Thyroid gland (tissue), 4 donors: ENCODE measurements at regions not wholly inside any gene's neighbourhood (a gene's known extent, or its start where the extent isn't known, plus 50 kb on each side); places are given as distances from the start of the nearest gene placed in this dataset.

Experiments used
- DNase-seq, 2 donors: peaks; one replicate each; pipeline ENCODE4 v3.0.0-alpha.2; 2019
- H3K27ac ChIP-seq, 3 donors: fragments of 200-600 bp; sonication (generic); 1 replicate in 2 of 3; 2 replicates in 1 of 3; pipeline ENCODE4 v1.5.1; 2016 to 2019; ENCODE audit warnings: mild to moderate bottlenecking in 1 of 3, moderate library complexity in 1 of 3
- H3K27me3 ChIP-seq: fragments of 200-600 bp; sonication (generic); one replicate; pipeline ENCODE4 v1.5.1; 2019
- H3K36me3 ChIP-seq, 2 donors: fragments of 200-600 bp; sonication (generic); one replicate each; pipeline ENCODE4 v1.5.1; 2016 to 2019
- H3K4me1 ChIP-seq, 2 donors: fragments of 200-600 bp; sonication (generic); one replicate each; pipeline ENCODE4 v1.5.1; 2017 to 2019
- H3K4me3 ChIP-seq, 3 donors: fragments of 200-600 bp; sonication (generic); replicated peaks in 1 of 3; 1 replicate in 2 of 3; 2 replicates in 1 of 3; pipeline ENCODE4 v1.5.1; 2016; ENCODE audit warnings: mild to moderate bottlenecking in 1 of 3
- H3K9me3 ChIP-seq: fragments of 200-600 bp; sonication (generic); one replicate; pipeline ENCODE4 v1.5.1; 2017
- POLR2A ChIP-seq, 2 donors: fragments of 450-650 bp; IDR thresholded peaks; one replicate each; pipeline ENCODE4 v1.6.1; 2017; ENCODE audit warnings: antibody characterized with exemption in 2 of 2, mild to moderate bottlenecking in 2 of 2, moderate library complexity in 1 of 2
- WGBS, 2 donors: methylation state at CpG; one replicate each; pipeline ENCODE4 v1.1.5; 2017; 5-methylcytosine and 5-hydroxymethylcytosine counted together
- intact Hi-C: fragments of 100-400 bp; cut with DNase I; formaldehyde crosslinking; loops from one replicate; pipeline ENCODE4 v1.15.1; 2023
- TF ChIP-seq, protein P1 (sequence below), 6 experiments: fragments of 200-600 bp in 3 of 6; fragments of 450-650 bp in 3 of 6; sonication (generic) in 3 of 6; IDR thresholded peaks; one replicate each; pipeline ENCODE4 v1.5.1; 2016 to 2019; ENCODE audit warnings: antibody characterized with exemption in 6 of 6, mild to moderate bottlenecking in 2 of 6, inconsistent platforms in 1 of 6, moderate library complexity in 1 of 6

DNA sequence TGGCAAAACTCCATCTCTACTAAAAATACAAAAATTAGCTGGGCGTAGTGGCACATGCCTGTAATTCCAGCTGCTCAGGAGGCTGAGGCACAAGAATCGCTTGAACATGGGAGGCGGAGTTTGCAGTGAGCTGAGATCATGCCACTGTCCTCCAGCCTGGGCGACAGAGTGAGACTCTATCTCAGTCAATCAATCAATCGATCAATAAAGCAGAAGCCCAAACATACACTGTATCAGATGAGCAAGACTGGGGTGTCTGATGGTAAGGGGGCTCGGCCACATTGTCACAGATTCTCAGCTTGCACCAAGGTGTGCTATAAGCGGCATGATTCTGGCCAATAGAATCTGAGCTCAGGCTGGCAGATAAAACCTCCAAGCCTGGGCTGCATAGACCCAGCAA is 261.1 kb downstream of the BUD13 start:
- no peaks in the 10 kb centered on the region for H3K27me3 ChIP-seq
- no peak overlapping the region for H3K27ac ChIP-seq
- no peaks in the 10 kb centered on the region for H3K9me3 ChIP-seq
- no peak for TF ChIP-seq POLR2A (IDR thresholded peaks at IDR 0.05)
- TF ChIP-seq, protein P1, sequence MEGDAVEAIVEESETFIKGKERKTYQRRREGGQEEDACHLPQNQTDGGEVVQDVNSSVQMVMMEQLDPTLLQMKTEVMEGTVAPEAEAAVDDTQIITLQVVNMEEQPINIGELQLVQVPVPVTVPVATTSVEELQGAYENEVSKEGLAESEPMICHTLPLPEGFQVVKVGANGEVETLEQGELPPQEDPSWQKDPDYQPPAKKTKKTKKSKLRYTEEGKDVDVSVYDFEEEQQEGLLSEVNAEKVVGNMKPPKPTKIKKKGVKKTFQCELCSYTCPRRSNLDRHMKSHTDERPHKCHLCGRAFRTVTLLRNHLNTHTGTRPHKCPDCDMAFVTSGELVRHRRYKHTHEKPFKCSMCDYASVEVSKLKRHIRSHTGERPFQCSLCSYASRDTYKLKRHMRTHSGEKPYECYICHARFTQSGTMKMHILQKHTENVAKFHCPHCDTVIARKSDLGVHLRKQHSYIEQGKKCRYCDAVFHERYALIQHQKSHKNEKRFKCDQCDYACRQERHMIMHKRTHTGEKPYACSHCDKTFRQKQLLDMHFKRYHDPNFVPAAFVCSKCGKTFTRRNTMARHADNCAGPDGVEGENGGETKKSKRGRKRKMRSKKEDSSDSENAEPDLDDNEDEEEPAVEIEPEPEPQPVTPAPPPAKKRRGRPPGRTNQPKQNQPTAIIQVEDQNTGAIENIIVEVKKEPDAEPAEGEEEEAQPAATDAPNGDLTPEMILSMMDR (IDR thresholded peaks at IDR 0.05), result no peak
- intact Hi-C loops, result no loop called here
- peak; percentile 28 to 49 for DNase-seq
- WGBS, 2 donors, result 56 to 69% methylated on average over 7 of the region's 7 CpGs
- H3K4me1 ChIP-seq, result peaks cover 0 to 23% of the 10 kb centered on the region in 2 donors
- no peaks in the 10 kb centered on the region for H3K36me3 ChIP-seq
- no peak overlapping the region for H3K4me3 ChIP-seq

DNA sequence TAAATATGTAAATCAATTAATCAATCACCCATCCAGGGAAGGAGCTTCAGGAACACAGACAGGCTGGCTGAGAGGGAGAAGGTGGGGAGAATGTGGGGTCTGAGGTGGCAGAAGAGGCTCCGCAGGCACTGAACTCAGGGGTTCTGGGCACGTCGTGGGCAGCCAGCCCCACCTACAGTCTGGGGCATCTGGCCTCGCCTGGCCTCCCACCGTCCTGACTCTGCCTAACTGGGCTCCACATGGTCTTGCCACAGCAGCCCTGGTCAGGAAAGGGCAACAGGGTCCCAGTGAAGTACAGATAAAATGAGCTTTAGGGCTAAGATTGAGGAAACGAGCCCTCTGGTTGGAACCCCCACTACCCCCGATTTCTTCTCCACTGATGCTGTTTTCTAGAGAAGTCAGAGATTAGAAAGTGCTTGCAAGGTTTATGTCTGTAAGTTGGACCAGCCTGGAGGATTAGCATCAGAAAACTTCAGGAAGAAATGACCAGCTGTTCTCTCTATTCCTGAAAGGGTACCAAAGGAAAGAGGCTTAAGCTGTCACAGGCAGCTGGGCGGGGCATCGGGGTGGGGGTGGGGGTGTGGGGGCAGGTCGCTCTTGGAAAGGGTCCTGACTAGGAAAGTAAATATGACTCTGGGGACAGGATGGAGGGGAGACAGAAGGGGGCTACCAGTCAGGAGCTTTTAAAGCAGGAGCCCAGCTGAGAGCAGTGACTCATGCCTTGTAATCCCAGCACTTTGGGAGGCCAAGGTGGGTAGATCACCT is 261.7 kb downstream of the BUD13 start:
- DNase-seq, result no peak
- WGBS, 2 donors, result 66 to 68% methylated on average over 10 of the region's 10 CpGs
- Histone ChIP-seq H3K36me3 (no peaks in the 10 kb centered on the region), H3K4me1 (peaks cover 0 to 17% of the 10 kb centered on the region in 2 donors), H3K27me3 (no peaks in the 10 kb centered on the region), H3K4me3 (no peak overlapping the region), H3K9me3 (no peaks in the 10 kb centered on the region), H3K27ac (no peak overlapping the region)
- no peak for TF ChIP-seq POLR2A (IDR thresholded peaks at IDR 0.05)
- TF ChIP-seq, protein P1 (IDR thresholded peaks at IDR 0.05), result no peak
- intact Hi-C loops, result no loop called here

DNA sequence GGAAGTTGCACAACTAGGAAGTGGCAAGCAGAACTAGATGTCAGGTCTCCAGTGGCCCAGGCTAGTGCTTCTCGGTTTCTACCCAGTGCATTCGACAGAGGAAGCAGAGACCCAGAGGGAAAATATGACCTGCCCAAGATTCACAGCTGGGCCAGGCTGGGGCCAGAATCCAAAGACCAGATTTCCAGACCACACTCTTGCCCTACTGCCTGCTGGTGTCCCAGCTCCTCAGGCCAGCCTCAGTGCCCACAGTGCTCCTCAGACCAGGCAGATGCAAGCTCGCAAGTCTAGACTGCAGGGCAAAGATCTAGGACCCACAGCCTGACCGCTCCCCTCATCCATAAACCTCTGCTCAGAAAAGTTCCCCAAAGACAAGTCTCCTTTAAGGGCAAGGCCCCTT is 262.6 kb downstream of the BUD13 start:
- no peak overlapping the region for H3K27ac ChIP-seq
- H3K36me3 ChIP-seq, result no peaks in the 10 kb centered on the region
- no peaks in the 10 kb centered on the region for H3K9me3 ChIP-seq
- H3K4me3 ChIP-seq, result no peak overlapping the region
- H3K27me3 ChIP-seq, result no peaks in the 10 kb centered on the region
- TF ChIP-seq, protein P1 (IDR thresholded peaks at IDR 0.05), result no peak
- no peak for TF ChIP-seq POLR2A (IDR thresholded peaks at IDR 0.05)
- H3K4me1 ChIP-seq, result peaks cover 0 to 9% of the 10 kb centered on the region in 2 donors
- 79 to 90% methylated on average over 4 of the region's 4 CpGs for WGBS, 2 donors
- intact Hi-C loops, result no loop called here
- DNase-seq, result no peak

DNA sequence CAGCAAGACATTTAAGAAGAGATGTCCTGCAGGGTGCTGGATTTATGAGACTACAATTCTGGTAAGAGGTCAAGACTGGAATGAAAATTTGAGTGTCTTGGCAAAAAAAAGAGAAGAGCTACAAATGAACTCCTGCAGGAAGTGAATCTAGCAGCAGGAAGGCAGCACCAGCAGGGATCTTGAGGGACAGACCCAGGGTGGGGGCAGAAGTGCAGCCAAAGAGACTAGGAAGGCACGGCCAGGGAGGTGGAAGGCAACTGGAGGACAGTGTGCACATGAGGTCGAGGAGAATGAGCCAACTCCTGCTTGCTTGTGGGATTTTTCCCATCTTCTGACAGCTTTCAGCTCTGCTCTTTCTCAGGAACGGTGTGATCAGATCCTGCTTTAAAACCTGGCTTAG is 263.2 kb downstream of the BUD13 start:
- intact Hi-C loops, result no loop called here
- H3K4me3 ChIP-seq, result no peak overlapping the region
- H3K4me1 ChIP-seq, result peaks cover 0 to 9% of the 10 kb centered on the region in 2 donors
- no peaks in the 10 kb centered on the region for H3K9me3 ChIP-seq
- H3K27ac ChIP-seq, result no peak overlapping the region
- no peaks in the 10 kb centered on the region for H3K36me3 ChIP-seq
- WGBS, 2 donors, result 59 to 69% methylated on average over 3 of the region's 3 CpGs
- TF ChIP-seq POLR2A (IDR thresholded peaks at IDR 0.05), result no peak
- TF ChIP-seq, protein P1 (IDR thresholded peaks at IDR 0.05), result no peak
- no peaks in the 10 kb centered on the region for H3K27me3 ChIP-seq
- no peak for DNase-seq

DNA sequence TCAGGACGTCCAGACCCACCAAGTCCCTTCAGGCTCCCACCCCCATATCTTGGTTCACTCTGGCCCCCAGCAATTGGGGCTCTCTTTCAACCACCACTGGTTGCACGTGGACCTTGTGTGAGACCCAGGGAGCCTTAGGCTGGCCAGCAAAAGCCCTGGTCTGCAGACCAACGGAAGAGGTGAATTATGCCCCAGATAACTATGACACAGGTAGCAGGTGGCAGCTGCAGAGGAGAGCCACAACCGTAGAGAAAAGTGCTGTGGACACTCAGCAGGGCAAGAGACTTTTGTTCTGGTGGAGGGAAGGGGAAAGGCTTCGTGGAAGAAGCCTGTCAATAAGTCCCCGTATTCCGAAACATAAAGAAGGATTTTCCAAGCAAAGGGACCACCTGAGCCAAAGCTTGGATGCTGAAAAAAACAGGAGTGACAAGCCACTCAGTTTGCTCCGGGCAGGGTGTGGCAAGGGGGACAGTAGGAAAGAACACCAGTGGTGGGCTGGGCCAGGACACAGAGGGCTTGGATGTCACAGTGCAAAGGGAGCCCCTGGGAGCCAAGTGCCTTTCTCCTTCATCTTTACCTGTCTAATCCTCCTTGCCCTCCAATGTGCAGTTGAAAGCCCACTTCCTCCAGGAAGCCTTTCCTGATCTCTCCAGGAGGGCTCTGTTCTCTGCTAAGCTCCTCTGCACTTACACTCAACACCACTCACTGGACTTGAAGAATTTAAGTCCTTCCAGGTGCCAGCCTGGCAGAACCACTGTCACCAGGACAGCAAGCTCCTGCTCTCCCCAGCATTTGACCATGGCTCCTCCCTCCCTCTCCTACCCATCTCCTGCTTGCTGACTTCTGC is 264.7 kb downstream of the BUD13 start:
- Histone ChIP-seq H3K27ac (no peak overlapping the region), H3K27me3 (no peaks in the 10 kb centered on the region), H3K4me3 (no peak overlapping the region), H3K36me3 (no peaks in the 10 kb centered on the region), H3K9me3 (no peaks in the 10 kb centered on the region), H3K4me1 (peaks cover 0 to 9% of the 10 kb centered on the region in 2 donors)
- WGBS, 2 donors, result 71 to 75% methylated on average over 8 of the region's 8 CpGs
- intact Hi-C loops, result no loop called here
- TF ChIP-seq, protein P1 (IDR thresholded peaks at IDR 0.05), result no peak
- TF ChIP-seq POLR2A (IDR thresholded peaks at IDR 0.05), result no peak
- no peak for DNase-seq
